ENCODE measurements at regions not wholly inside any gene's neighbourhood (a gene's known extent, or its start where the extent isn't known, plus 50 kb on each side); places are given as distances from the start of the nearest gene placed in this dataset.

DNA sequence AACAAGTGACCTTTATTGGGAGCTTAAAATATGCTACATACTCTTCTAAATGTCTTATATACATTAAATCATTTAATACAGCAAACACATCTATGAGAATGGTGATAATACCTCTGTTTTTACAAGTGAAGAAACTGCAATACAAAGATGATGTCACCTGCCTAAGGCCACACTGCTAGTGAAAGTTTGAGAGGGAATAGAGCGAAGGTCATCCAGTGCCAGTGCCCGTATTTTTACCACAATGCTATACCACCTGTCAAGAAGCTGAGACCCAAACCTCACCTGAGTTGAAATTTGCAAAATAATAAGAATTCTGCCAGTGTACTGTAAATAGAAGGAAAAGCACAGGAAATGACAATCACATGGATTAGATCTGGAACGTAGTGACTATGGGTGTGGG, 200.4 kb upstream of the TMPRSS15 start:
- Histone ChIP-seq H4K8ac (ENCODE audit: low read depth, low read length) (no peak overlapping the region), H3K79me2 (ENCODE audit: control insufficient read depth, insufficient read depth, low read length, poor library complexity) (no peaks in the 10 kb centered on the region), H4K12ac (ENCODE audit: low read depth, low read length) (no peak overlapping the region), H3K9ac (ENCODE audit: low read length) (no peak overlapping the region), H3K27me3 (ENCODE audit: insufficient read depth, low read length) (no peaks in the 10 kb centered on the region), H3K36me3 (ENCODE audit: control insufficient read depth in 1 of 2, insufficient read depth in 2 of 2, low read length in 2 of 2) (no peaks in the 10 kb centered on the region), H3K79me1 (ENCODE audit: low read length) (no peaks in the 10 kb centered on the region), H3K4me2 (ENCODE audit: low read length) (no peak overlapping the region), H3K14ac (ENCODE audit: low read length) (no peak overlapping the region), H3K9me3 (ENCODE audit: insufficient read depth, low read depth, low read length) (no peaks in the 10 kb centered on the region), H2BK120ac (ENCODE audit: insufficient read depth, low read length, poor library complexity) (no peak overlapping the region), H4K91ac (ENCODE audit: low read depth, low read length) (no peak overlapping the region), H2AFZ (ENCODE audit: insufficient read depth, low read length, poor library complexity) (no peak overlapping the region), H3K4me1 (ENCODE audit: control insufficient read depth in 1 of 2, insufficient read depth in 2 of 2, low read length in 2 of 2) (no peaks in the 10 kb centered on the region), H3K4me3 (ENCODE audit: low read depth, low read length) (no peak overlapping the region), H3K4ac (ENCODE audit: low read depth, low read length) (no peak overlapping the region), H3K23ac (ENCODE audit: low read length) (no peak overlapping the region), H2BK12ac (ENCODE audit: low read length) (no peak overlapping the region), H2BK5ac (ENCODE audit: low read depth, low read length, poor library complexity) (no peak overlapping the region), H2AK5ac (ENCODE audit: low read length) (no peak overlapping the region), H3K27ac (ENCODE audit: low read depth, low read length) (no peak overlapping the region), H3K18ac (ENCODE audit: low read length) (no peak overlapping the region)
- DNase-seq = no peak
- no CpG with 5 or more reads among the region's 3 CpGs for WGBS (ENCODE audit: extremely low coverage, insufficient coverage, insufficient read length)

DNA sequence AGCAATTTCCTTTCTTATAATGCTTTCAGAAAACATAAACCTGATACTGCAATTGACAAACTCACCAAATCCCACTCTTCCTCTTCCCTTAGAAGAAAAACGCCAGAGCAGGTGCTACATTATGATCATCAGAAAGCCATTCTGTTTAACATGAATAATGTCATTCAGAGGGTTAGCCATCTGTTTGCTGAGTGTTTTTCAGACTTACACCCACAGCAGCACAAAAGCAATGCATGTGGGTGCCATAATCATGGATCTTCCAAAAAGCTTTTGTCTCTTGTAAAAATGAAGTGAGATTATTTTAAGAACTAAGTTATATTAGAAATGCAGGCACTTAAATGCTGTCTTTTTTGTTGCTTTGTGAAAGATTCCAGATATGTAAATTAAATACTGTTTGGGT, 204.6 kb upstream of the TMPRSS15 start:
- Histone ChIP-seq H3K9ac (ENCODE audit: low read length) (no peak overlapping the region), H3K4ac (ENCODE audit: low read depth, low read length) (no peak overlapping the region), H3K4me3 (ENCODE audit: low read depth, low read length) (no peak overlapping the region), H3K9me3 (ENCODE audit: insufficient read depth, low read depth, low read length) (no peaks in the 10 kb centered on the region), H3K36me3 (ENCODE audit: control insufficient read depth in 1 of 2, insufficient read depth in 2 of 2, low read length in 2 of 2) (no peaks in the 10 kb centered on the region), H3K4me2 (ENCODE audit: low read length) (no peak overlapping the region), H3K23ac (ENCODE audit: low read length) (no peak overlapping the region), H2AK5ac (ENCODE audit: low read length) (no peak overlapping the region), H3K79me1 (ENCODE audit: low read length) (no peaks in the 10 kb centered on the region), H2AFZ (ENCODE audit: insufficient read depth, low read length, poor library complexity) (no peak overlapping the region), H2BK120ac (ENCODE audit: insufficient read depth, low read length, poor library complexity) (no peak overlapping the region), H3K18ac (ENCODE audit: low read length) (no peak overlapping the region), H3K27ac (ENCODE audit: low read depth, low read length) (no peak overlapping the region), H2BK12ac (ENCODE audit: low read length) (no peak overlapping the region), H4K91ac (ENCODE audit: low read depth, low read length) (no peak overlapping the region), H3K79me2 (ENCODE audit: control insufficient read depth, insufficient read depth, low read length, poor library complexity) (no peaks in the 10 kb centered on the region), H3K14ac (ENCODE audit: low read length) (no peak overlapping the region), H3K27me3 (ENCODE audit: insufficient read depth, low read length) (no peaks in the 10 kb centered on the region), H2BK5ac (ENCODE audit: low read depth, low read length, poor library complexity) (no peak overlapping the region), H3K4me1 (ENCODE audit: control insufficient read depth in 1 of 2, insufficient read depth in 2 of 2, low read length in 2 of 2) (no peaks in the 10 kb centered on the region), H4K12ac (ENCODE audit: low read depth, low read length) (no peak overlapping the region), H4K8ac (ENCODE audit: low read depth, low read length) (no peak overlapping the region)
- no peak for DNase-seq
- no CpG with 5 or more reads among the region's 1 CpG for WGBS (ENCODE audit: extremely low coverage, insufficient coverage, insufficient read length)

DNA sequence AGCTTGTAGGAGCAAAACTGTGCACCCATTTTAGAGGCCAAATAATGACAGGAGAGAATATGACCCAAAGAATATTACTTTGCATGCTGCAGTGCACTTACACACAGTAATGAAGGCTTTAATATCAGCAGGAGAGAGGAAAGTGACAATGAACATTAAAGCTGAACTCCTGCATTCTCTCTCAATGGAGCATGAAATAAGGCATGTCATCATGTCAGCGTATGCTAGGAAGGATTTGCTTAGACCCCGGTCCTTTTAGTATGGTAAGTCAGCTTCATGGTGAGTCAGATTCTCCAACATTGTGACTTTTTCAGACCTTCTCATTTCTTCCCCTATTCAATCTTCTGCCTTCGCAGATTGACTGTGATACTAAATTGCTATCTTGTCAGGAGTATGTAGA, 210.7 kb upstream of the TMPRSS15 start:
- Histone ChIP-seq H4K8ac (ENCODE audit: low read depth, low read length) (no peak overlapping the region), H3K4me3 (ENCODE audit: low read depth, low read length) (no peak overlapping the region), H3K14ac (ENCODE audit: low read length) (no peak overlapping the region), H2AK5ac (ENCODE audit: low read length) (no peak overlapping the region), H3K27me3 (ENCODE audit: insufficient read depth, low read length) (no peaks in the 10 kb centered on the region), H3K18ac (ENCODE audit: low read length) (no peak overlapping the region), H4K91ac (ENCODE audit: low read depth, low read length) (no peak overlapping the region), H2BK120ac (ENCODE audit: insufficient read depth, low read length, poor library complexity) (no peak overlapping the region), H3K4ac (ENCODE audit: low read depth, low read length) (no peak overlapping the region), H3K4me1 (ENCODE audit: control insufficient read depth in 1 of 2, insufficient read depth in 2 of 2, low read length in 2 of 2) (no peaks in the 10 kb centered on the region), H3K36me3 (ENCODE audit: control insufficient read depth in 1 of 2, insufficient read depth in 2 of 2, low read length in 2 of 2) (no peaks in the 10 kb centered on the region), H4K12ac (ENCODE audit: low read depth, low read length) (no peak overlapping the region), H2BK5ac (ENCODE audit: low read depth, low read length, poor library complexity) (no peak overlapping the region), H2BK12ac (ENCODE audit: low read length) (no peak overlapping the region), H3K79me1 (ENCODE audit: low read length) (no peaks in the 10 kb centered on the region), H3K4me2 (ENCODE audit: low read length) (no peak overlapping the region), H3K9ac (ENCODE audit: low read length) (no peak overlapping the region), H2AFZ (ENCODE audit: insufficient read depth, low read length, poor library complexity) (no peak overlapping the region), H3K27ac (ENCODE audit: low read depth, low read length) (no peak overlapping the region), H3K79me2 (ENCODE audit: control insufficient read depth, insufficient read depth, low read length, poor library complexity) (no peaks in the 10 kb centered on the region), H3K9me3 (ENCODE audit: insufficient read depth, low read depth, low read length) (no peaks in the 10 kb centered on the region), H3K23ac (ENCODE audit: low read length) (no peak overlapping the region)
- no CpG with 5 or more reads among the region's 3 CpGs for WGBS (ENCODE audit: extremely low coverage, insufficient coverage, insufficient read length)
- no peak for DNase-seq

DNA sequence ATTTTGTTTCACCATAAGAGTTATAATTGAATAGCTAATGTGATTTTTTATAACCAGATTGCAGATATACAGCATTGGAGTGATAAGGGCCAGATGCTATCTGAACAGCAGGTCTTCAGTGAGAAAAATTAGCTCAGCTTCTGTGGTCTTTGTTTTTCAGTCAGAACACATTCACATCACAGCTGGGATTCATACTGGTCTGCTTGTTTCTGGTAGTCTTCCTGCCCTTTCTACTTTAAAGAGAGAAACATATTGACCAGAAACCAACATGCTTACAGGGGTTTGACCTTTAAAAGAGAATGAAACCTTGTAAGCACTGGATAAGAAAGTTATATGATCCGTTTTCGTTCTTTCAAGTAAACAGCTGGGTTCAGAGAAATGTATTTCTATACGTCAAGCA, 213.7 kb upstream of the TMPRSS15 start:
- no peak overlapping the region for H2BK120ac ChIP-seq (ENCODE audit: insufficient read depth, low read length, poor library complexity)
- no CpG with 5 or more reads among the region's 3 CpGs for WGBS (ENCODE audit: extremely low coverage, insufficient coverage, insufficient read length)

More for the DNA sequence above, 213.7 kb upstream of the TMPRSS15 start:
- H3K4me2 ChIP-seq (ENCODE audit: low read length) = no peak overlapping the region
- no peak overlapping the region for H3K4ac ChIP-seq (ENCODE audit: low read depth, low read length)
- DNase-seq = no peak
- no peaks in the 10 kb centered on the region for H3K79me2 ChIP-seq (ENCODE audit: control insufficient read depth, insufficient read depth, low read length, poor library complexity)
- no peak overlapping the region for H4K8ac ChIP-seq (ENCODE audit: low read depth, low read length)
- H3K18ac ChIP-seq (ENCODE audit: low read length) = no peak overlapping the region
- H2BK5ac ChIP-seq (ENCODE audit: low read depth, low read length, poor library complexity) = no peak overlapping the region
- no peak overlapping the region for H3K23ac ChIP-seq (ENCODE audit: low read length)
- no peak overlapping the region for H4K91ac ChIP-seq (ENCODE audit: low read depth, low read length)
- no peaks in the 10 kb centered on the region for H3K9me3 ChIP-seq (ENCODE audit: insufficient read depth, low read depth, low read length)
- H2BK12ac ChIP-seq (ENCODE audit: low read length) = no peak overlapping the region
- no peak overlapping the region for H4K12ac ChIP-seq (ENCODE audit: low read depth, low read length)
- H3K79me1 ChIP-seq (ENCODE audit: low read length) = no peaks in the 10 kb centered on the region
- H3K27ac ChIP-seq (ENCODE audit: low read depth, low read length) = no peak overlapping the region
- no peaks in the 10 kb centered on the region for H3K27me3 ChIP-seq (ENCODE audit: insufficient read depth, low read length)
- no peak overlapping the region for H2AK5ac ChIP-seq (ENCODE audit: low read length)
- H3K14ac ChIP-seq (ENCODE audit: low read length) = no peak overlapping the region
- H3K4me3 ChIP-seq (ENCODE audit: low read depth, low read length) = no peak overlapping the region
- no peaks in the 10 kb centered on the region for H3K4me1 ChIP-seq (ENCODE audit: control insufficient read depth in 1 of 2, insufficient read depth in 2 of 2, low read length in 2 of 2)
- no peak overlapping the region for H2AFZ ChIP-seq (ENCODE audit: insufficient read depth, low read length, poor library complexity)
- no peaks in the 10 kb centered on the region for H3K36me3 ChIP-seq (ENCODE audit: control insufficient read depth in 1 of 2, insufficient read depth in 2 of 2, low read length in 2 of 2)
- no peak overlapping the region for H3K9ac ChIP-seq (ENCODE audit: low read length)
